COLO668 (cell line): ENCODE measurements at regions not wholly inside any gene's neighbourhood (a gene's known extent, or its start where the extent isn't known, plus 50 kb on each side); places are given as distances from the start of the nearest gene placed in this dataset.

ENCODE experiments used
- DNase-seq: peaks from one replicate; lab custom pipeline; 2025; ENCODE audit not compliant: unreplicated experiment; lab: John Stamatoyannopoulos, UW

GRCh38 chrX:151476604-151477303 lies 79.7 kb downstream of the VMA21 start:
- DNase-seq, result no peak

- no peak for DNase-seq
These were observed 81.1 kb downstream of the VMA21 start for GRCh38 chrX:151478058-151478457.

GRCh38 chrX:151488677-151489076 lies 74.8 kb upstream of the PASD1 start:
- peak; percentile 7 for DNase-seq

GRCh38 chrX:151505796-151506195 lies 57.7 kb upstream of the PASD1 start:
- peak; percentile 4 for DNase-seq

- no peak for DNase-seq
These were observed 53.3 kb upstream of the PASD1 start for GRCh38 chrX:151510203-151510602.

- no peak for DNase-seq
These were observed 50.0 kb upstream of the PASD1 start for GRCh38 chrX:151513472-151513871.
